Spinal cord (tissue), 10 donors: ENCODE measurements at regions not wholly inside any gene's neighbourhood (a gene's known extent, or its start where the extent isn't known, plus 50 kb on each side); places are given as distances from the start of the nearest gene placed in this dataset. TPM values are rescaled to one million over a fixed set of nuclear protein-coding genes. Genes with fewer than 3 reads are reported as not detected.

ENCODE experiments used
- DNase-seq, 6 donors: peaks; one replicate each; pipeline versions ENCODE4 v3.0.0 to v3.0.0-alpha.2; 2013 to 2015; ENCODE audit warnings: low spot score in 6 of 6, low read depth in 4 of 6
- H3K27ac ChIP-seq: one replicate; pipeline ENCODE4 v1.5.1; 2013; ENCODE audit warnings: low read depth, low read length, control low read depth
- H3K27me3 ChIP-seq: one replicate; pipeline ENCODE4 v1.6.1; 2013; ENCODE audit warnings: low read length; ENCODE audit not compliant: control insufficient read depth, insufficient read depth
- H3K36me3 ChIP-seq: one replicate; pipeline ENCODE4 v1.6.1; 2013; ENCODE audit warnings: low read length; ENCODE audit not compliant: control insufficient read depth, insufficient read depth
- H3K4me1 ChIP-seq: one replicate; pipeline ENCODE4 v1.6.1; 2013; ENCODE audit warnings: low read length; ENCODE audit not compliant: control insufficient read depth, insufficient read depth
- H3K4me3 ChIP-seq: one replicate; pipeline ENCODE4 v1.5.1; 2013; ENCODE audit warnings: low read depth, low read length, control low read depth
- H3K9me3 ChIP-seq: one replicate; pipeline ENCODE4 v1.6.1; 2013; ENCODE audit warnings: low read length; ENCODE audit not compliant: control insufficient read depth, insufficient read depth
- WGBS: methylation state at CpG from one replicate; pipeline ENCODE4 v1.1.5; 2013; ENCODE audit warnings: missing lambda C conversion rate; ENCODE audit not compliant: insufficient coverage; 5-methylcytosine and 5-hydroxymethylcytosine counted together
- small RNA-seq: library from RNA; depleted of rRNA; stranded (forward); fragments of <200 nt; gene quantifications from one replicate; pipeline ENCODE3, GENCODE V24; 2014; ENCODE audit warnings: low replicate concordance
- donor health status: healthy.

DNA sequence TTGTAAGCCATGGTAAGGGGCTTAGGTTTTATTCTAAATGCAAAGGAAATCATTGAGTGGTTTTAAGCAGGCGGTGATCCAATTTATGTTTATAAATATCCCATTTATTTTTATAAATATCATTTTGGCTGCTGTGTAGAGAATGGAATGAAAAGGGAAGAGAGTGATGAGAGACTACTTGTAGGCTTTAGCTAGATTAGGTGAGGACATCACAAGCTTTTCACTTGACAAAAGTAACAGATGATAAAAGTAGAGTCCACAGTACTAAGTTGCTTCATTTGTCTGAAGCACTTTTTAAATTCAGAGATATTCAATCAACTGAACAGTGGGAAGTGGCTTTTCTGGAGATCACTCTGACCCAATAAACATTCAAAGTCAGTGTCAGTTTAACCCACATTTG is 65.4 kb upstream of the FSHR start:
- H3K36me3 ChIP-seq, result no peaks in the 10 kb centered on the region
- no peaks in the 10 kb centered on the region for H3K9me3 ChIP-seq
- DNase-seq, result no peak
- no peak overlapping the region for H3K4me3 ChIP-seq
- H3K27me3 ChIP-seq, result no peaks in the 10 kb centered on the region
- no CpG with 5 or more reads among the region's 1 CpG for WGBS
- H3K27ac ChIP-seq, result no peak overlapping the region
- no peaks in the 10 kb centered on the region for H3K4me1 ChIP-seq

DNA sequence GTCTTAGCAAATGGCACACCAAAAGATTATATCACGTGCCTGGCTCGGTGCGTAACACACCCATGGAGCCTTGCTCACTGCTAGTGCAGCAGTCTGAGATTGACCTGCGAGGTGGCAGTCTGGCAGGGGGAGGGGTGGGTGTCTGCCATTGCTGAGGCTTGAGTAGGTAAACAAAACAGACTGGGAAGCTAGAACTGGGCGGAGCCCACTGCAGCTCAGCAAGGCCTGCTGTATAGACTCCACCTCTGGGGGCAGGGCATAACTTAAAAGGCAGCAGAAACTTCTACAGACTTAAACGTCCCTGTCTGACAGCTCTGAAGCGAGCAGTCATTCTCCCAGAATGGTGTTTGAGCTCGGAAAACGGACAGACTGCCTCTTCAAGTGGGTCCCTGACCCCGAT is 55.9 kb upstream of the FSHR start:
- peaks cover 2% of the 10 kb centered on the region for H3K9me3 ChIP-seq
- H3K27ac ChIP-seq, result no peak overlapping the region
- H3K27me3 ChIP-seq, result no peaks in the 10 kb centered on the region
- H3K4me1 ChIP-seq, result no peaks in the 10 kb centered on the region
- WGBS, result 64% methylated on average over 9 of the region's 10 CpGs
- no peak for DNase-seq
- no peaks in the 10 kb centered on the region for H3K36me3 ChIP-seq
- no peak overlapping the region for H3K4me3 ChIP-seq

- no peaks in the 10 kb centered on the region for H3K36me3 ChIP-seq
- no peak overlapping the region for H3K4me3 ChIP-seq
- H3K27me3 ChIP-seq, result no peaks in the 10 kb centered on the region
- no peaks in the 10 kb centered on the region for H3K4me1 ChIP-seq
- H3K9me3 ChIP-seq, result peaks cover 2% of the 10 kb centered on the region
- H3K27ac ChIP-seq, result no peak overlapping the region
- WGBS, result 93% methylated on average over 2 of the region's 3 CpGs
- no peak for DNase-seq
Measured at GRCh38 chr2:49207204-49207603, 52.9 kb upstream of the FSHR start.

Small RNA genes lying in the stretch of these regions (small RNA-seq; reads per million reads assigned to genes)
- gene RNU6-439P, result not detected
